ENCODE measurements at regions not wholly inside any gene's neighbourhood (a gene's known extent, or its start where the extent isn't known, plus 50 kb on each side); places are given as distances from the start of the nearest gene placed in this dataset.
"Not testable (repeated sequence)": the region's sequence is repeated elsewhere in the genome, so short reads cannot be mapped to it uniquely, and the experiment has no call there.

DNA sequence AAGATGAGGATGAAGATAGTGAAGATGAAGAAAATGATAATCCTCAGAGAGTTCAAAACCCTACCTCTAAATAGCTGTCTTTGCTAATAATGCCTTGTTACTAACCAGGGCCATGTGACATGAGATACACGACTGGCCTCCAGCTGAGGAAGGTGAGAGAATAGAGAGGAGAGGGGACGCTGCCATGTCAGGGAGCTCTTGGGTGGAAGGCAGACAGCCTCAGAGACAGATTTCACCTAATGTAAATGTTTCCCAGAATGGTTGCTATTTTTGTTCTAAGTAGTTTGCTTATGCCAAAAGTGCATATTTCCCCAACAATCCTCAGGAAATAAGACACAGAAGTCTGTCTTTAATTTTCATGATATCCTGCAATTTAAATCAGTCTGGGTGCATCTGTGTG lies 138.4 kb downstream of the ELOVL4 start:
- DNase-seq = peak; percentile 77

DNA sequence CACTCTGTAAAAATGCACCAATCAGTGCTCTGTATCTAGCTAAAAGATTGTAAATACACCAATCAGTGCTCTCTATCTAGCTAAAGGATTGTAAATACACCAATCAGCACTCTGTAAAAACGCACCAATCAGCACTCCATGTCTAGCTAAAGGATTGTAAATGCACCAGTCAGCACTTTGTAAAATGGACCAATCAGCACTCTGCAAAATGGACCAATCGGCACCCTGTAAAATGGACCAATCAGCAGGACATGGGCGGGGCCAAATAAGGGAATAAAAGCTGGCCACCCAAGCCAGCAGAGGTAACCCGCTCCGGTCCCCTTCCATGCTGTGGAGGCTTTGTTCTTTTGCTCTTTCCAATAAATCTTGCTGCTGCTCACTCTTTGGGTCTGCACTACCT lies 140.7 kb downstream of the ELOVL4 start:
- DNase-seq = not testable (repeated sequence)

DNA sequence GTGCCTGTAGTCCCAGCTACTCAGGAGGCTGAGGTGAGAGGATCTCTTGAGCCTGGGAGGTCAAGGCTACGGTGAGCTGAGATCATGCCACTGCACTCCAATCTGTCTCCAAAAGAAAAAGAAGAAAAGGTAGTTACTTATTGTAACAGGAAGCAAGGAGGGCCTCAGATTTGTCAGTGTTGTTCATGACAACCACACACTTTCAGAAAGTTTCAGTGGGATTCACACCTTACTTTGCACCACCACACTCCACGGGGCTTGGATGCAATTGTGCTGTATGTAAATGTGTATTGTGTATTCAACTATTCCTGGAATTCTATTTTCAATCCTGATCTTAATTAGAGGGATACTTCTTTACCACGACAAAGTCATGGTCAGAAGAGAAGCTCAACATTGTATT lies 142.6 kb downstream of the ELOVL4 start:
- DNase-seq = no peak

DNA sequence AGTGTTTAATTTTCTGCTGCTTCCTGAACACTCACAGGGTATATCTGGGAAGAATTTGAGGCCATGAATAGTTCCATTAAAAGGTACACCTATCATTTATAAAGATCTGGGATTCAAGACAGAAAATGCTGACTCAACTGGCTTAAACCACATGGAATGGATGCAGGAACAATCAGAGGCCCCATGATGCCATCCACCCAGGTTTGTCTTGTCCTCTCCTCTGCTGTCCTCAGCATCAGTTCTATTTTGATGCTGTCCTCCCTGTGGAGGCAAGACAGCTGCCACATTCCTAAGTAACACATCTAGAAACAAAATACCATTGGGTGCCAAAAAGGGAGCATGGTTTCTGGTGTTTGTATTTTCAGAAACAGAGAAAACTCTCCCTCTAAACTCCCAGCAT lies 143.4 kb downstream of the ELOVL4 start:
- DNase-seq = no peak

DNA sequence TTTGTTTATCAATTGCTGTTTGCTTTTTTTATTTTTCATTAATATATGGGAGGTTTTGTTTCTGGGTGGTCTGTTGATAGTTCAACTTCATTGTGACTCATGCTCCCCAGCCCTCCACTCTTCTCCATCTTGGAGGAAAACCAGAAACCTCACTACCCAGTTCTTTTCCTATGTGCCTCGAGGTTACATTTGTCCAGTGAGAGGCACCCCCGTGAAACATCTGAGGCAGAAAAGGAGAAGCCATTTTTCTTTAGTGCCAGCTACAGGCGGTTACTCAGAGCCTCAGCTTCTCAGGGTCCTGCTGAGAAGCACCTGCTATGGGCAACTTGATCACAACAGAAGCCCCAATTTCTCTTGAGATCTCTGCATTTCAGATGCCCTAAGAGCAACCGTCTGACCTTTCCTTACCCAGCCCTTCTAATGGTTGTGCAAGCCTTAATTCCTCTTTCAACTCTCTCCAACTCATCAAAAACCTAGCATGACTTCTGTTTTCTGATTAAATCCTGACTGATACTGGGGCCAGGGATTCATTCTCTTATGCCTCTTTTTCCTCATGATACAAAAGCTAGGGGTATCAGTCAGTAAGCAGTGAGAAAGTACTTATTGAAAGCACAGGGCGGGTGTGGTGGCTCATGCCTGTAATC lies 144.6 kb downstream of the ELOVL4 start:
- no peak for DNase-seq

DNA sequence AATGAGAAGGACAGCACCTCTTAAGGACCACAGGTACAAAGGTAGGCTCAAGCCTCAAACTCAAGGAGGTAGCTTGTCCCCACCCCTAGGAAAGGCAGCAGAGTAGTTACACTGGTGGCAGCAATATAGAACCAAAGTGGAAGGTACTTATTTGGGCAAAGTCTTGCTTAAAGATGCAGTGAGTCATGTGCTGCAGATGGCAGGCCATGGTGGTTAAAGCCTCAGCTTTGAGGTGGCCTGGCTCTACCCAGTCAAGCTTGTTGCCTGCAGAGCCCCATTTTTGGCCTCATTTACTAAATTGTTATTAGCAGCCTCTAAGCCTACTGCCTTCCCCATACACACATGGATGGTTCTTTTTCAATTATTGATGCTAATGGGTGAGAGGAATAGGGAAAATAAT lies 146.0 kb downstream of the ELOVL4 start:
- no peak for DNase-seq

DNA sequence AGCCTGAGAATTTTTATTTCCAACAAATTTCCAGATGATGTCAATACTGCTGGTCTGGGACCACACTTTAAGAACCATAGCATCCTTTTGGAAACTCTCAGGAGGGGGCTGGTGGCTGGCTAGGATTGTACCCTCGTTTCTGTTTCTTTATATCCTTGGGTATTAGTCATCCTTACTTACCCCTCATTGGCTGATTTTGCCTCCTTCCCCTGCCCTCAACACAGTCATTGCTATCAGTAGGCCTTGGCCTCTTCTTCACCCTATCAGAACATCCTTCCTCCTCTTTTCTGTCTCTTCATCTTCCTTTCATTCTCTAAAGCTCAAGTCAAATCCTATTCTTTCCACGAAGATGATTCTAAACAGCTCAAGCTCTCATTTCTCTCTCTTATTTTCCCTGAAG lies 148.5 kb downstream of the ELOVL4 start:
- no peak for DNase-seq

DNA sequence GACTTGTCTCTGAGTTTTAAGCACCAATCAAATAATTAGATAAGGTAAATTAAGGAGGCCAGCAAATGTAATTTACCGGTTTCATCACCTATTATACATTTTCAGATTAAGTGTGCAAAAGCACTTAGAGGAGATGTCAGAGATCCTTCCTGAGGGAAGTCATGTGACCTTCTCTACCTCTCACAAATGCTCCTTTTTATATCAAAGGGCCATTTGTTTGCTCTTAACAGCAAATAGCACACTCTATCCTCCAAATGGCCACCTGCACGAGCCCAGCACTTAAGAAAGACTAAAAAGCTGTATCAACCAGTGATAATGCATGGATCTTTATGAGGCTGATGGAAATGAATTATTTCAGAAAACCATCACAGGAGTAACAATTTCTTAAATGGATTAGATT lies 149.4 kb downstream of the ELOVL4 start:
- DNase-seq = peak; percentile 81

DNA sequence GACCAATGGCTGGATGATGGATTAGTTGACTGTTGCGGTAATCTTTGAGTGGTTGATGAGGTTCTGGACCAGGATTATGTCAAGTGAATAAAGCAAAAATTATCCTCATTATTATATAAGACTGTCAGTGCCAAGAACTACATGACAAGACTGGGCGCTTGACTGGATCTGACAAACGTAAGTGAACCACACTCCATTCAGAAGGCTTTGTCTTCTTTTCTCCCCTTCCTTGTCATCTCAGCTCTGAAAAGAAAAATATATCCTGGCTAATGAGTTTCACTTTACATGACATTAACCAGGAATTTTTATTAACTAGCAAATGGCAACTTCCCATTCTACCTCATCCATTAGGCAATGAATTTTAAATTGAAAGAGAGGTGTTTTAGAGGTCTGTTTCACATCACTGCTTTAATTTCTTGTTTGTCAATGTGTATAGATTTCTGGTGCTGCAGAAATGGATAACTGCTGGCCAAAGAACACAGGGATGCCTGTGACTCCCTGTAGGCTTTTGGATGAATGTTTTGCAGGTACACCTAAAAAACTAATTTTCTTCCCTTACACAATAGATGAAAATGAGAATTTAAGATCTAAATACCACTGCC lies 150.1 kb downstream of the ELOVL4 start:
- DNase-seq = peak; percentile 44

DNA sequence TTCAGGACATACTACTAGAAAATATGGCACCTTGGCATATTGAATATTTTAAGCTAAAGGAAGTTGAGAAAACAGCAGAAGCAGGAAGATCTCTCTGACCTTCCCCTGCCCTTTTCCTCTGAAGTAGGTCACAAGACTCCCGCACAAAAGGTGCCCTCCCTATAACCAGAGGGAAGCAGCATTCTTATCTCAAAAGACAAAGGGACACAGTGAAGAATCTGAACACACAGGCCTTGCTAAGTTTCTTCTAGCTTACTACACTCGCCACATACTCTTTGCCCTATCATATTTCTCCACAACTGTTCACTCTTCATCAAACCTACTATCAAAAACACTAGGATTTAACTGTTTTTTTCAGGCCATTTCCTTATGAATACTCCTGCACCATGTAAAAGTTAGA lies 151.2 kb downstream of the ELOVL4 start:
- no peak for DNase-seq

DNA sequence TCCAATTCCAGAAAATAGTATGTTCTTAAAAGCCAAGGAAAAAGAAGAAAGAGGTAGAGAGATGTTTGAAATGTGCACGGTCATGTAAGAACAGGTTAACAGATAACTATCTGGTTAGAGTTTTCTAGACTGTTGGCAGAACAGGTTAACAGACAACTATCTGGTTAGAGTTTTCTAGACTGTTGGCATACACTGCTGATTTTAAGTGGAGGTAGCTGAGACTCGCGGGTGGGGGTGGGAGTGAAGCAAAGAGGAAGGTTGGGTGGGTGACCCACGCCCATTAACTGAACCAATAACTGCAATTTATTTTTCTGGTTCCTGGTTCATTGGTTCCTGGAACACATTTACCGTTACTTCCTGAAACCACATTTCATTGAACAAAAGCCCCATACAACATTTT lies 157.5 kb downstream of the ELOVL4 start:
- no peak for DNase-seq

DNA sequence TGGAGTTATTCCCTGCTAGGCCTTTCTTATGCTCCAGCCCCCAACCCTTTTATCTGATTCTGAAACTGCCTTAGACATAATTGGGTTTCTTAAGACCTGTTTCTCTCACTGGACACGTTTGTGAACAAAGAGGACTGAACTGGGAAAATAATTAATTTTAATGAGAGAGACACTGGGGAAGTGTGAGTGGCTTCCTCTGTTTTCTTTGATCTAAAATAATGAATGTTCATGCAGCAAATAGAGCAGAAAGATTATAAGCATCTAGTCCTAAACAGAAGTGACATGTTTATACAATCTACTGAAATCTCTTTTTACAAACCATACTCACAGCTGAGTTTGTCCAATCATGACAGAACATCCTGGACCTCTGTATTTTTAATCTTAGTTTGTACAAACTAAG lies 157.6 kb downstream of the SH3BGRL2 start:
- DNase-seq = no peak

DNA sequence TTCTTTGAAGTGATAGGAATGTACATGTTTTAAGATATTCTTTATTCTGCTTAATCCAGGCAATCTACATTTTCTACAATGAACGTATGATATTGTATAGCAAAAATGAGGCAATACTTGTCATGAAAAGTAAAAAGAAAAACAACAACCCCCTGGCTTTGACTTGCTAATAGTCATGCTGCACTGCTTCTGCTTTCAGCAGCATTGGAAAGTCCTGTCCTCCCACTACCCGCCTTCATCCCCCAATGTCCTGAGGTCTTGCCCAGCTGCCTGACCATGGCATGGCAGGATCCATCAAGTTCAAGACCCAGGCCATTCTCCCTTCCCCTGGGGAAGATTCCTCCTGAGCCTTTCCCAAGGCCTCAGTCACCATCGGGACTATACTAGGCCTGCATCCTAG lies 156.5 kb downstream of the SH3BGRL2 start:
- no peak for DNase-seq

DNA sequence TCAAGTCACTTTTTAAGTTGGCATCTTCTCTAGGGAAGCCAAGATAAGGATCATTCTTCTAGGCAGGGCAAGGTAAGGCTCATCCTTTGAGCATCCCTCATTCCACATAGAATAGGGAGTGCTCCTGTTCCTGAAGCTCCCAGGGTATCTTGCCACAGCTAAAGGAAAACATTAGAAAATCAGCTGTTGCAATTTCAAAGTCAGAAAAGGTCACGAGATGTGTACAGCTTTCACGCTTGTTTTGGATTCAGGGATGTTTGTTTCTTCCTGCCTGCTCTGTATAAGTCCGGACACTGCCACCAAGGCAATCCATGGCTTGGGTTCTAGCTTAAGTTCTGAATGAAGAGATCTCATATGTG lies 153.2 kb downstream of the SH3BGRL2 start:
- DNase-seq = no peak

DNA sequence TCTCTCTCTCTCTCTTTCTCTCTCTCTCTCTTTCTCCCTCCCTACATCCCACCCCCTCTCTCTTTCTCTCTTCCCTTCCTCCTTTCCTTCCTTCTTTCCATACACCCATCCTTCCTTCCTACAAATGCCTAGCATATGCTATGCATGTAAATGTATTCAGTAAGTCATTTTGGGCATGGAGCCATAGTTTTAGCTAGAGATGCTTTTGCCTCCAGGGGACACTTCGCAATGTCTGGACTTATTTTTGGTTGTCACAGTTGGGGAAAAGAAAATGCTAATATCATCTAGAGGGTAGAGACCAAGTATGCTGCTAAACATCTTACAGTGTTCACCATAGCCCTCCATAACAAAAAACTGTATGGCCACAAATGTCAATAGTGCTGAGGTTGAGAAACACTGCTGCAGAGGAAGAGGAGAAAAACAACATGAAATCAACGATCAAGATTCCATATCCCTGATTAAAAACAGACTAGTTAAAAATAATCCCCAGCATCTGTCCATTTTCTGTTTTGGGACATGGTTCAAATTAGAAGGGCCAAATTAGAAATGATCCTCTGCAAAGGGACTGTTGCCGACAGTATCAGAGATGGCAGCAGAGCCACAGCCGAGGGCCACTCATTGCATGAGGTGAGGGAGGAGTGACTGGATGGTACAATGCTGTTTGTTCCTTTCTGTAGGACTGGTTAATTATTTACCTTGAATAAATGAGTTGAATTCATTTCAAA lies 152.7 kb downstream of the SH3BGRL2 start:
- no peak for DNase-seq

DNA sequence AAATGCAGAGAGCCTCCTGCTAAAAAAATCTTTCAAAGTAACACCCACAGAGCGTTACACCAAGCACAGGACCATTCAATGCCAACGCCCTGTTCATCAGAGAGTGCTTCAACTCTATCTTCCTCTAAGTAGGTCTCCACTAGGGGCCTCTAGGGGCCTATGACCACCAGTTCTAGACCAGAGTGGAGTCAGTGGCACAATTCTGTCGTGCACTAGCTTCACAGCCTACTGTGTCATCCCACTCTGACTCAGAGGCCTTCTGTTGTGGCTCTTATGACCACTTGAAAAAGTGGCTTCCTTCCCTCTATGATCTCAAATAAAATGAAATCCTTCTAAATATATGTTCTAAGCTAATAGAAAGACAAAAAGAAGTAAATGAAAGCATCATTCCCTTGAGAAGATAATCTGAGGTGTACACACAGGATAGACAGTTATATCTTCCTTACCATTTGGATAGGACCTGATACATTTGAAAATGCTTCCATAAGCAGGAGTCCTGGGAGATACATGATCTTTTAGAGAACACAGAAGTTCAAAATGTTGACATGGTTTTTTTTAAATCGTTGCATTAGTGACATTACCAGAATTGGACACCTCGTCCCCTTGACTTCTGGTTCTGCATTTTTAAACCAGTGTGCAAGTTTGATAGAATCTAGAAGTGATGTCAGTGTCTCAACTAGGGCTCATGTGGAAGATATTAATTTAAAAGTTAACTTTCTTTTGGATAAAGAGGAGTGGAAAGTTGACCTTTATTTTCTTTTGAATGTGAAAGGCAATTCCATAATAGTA lies 151.9 kb downstream of the SH3BGRL2 start:
- DNase-seq = no peak

DNA sequence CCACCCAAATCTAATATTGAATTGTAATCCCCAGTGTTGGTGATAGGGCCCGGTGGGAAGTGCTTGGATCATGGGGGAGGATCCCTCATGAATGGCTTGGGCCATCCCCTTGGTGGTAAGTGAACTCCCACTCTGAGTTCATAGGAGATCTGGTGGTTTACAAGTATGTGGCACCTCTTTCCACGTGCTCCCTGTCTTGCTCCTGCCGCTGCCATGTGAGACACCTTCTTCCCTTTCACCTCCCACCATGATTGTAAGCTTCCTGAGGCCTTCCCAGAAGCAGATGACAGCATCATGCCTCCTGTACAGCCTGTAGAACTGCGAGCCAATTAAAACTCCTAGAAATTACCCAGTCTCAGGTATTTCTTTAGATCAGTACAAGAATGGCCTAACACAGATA lies 150.8 kb downstream of the SH3BGRL2 start:
- no peak for DNase-seq

DNA sequence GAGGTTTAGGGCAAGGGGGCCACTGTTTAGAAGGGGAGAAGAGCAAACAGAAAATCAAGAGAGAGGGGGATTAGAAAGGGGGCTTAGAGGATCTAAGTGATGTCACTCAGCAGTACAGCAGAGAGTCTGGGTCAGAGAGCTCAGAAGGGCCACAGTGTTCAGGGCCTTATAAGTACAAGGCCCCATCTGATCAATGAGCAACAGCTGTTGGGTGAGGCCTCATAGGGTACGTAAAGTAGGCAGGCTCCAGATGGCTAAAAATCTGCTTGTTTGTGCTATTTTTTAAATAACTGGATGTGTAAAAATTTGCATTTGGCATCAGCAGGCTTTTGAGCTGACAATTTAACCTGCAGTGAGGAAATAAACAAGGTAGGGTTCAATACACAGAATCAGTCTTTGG lies 149.8 kb downstream of the SH3BGRL2 start:
- no peak for DNase-seq

DNA sequence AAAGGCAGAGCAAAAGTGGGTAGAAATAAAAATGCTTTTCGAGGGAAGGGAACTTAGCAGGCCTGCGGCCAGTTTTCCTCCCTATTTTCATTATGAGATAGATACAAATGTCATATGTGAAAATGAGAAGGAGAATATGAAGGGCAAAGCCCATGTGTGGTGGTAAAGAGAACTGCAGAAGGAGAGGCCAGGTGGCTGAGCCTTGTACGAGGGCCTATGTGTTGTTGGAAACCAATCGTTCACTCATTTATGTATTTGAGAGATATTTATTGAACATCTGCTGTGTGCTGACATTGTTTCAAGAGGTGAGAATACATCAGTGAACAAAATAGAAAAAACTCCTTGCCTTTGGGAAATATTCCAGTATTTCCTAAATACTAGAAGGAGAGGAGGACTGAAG lies 147.7 kb downstream of the SH3BGRL2 start:
- no peak for DNase-seq

DNA sequence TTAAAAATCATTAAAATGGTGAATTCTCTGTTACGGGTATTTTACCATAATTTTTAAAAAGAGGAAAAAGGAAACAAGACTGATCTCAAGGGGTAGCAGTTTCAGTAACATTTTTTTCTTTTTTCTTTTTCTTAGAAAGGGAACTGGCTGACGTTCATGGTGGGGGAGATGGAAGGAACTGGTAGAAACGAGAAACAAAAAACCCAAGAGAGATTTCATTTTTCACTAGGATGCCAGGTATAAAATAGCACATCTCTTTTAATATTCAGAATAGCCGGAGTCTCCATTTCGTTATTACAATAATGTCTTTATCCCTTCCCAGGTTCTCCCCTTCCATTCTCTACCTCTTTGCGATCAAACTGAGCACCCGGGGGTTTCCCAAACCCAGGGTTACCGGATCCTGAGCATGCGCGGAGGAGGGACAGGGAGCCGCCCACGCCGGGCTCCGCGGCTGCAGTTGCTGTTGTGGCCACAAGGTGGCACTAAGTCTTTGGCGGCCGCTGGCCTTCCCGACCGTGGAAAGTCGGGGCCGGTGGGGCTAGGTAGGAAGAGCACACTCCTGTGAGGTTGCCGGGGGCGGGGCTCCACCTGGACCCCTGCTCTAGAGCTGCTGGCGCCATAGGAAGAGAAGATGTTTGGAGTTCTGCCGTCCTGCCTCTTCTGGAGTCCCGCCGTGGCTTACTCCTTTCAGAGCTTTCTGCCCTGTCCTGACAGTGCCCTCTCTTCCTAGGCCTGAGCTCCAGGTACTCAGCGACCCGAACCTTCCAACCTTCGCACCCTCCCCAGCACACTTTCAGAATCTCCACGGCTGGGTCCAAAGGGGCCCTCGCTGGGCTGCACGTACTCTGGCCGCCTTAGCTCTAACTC lies 146.8 kb downstream of the SH3BGRL2 start:
- peak; percentile 8 for DNase-seq

DNA sequence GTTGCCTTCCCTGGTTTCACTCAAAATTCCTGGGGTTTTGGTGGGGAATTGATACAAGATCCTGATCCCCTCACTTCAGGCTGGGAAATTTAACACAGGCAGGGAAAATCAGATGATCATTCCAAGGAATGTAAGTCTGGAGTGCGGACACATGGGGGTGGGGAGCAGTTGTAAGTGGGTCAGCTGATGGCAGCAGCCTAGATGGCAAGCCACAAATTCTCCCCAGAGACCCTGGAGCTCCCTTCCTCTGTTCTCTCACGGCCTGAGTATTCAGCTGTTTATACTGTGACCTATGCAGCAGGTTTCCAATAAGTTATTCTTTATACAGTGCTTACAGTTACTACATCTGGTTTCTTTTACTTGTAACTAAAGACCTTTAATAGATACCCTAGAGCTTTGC lies 144.9 kb downstream of the SH3BGRL2 start:
- no peak for DNase-seq

DNA sequence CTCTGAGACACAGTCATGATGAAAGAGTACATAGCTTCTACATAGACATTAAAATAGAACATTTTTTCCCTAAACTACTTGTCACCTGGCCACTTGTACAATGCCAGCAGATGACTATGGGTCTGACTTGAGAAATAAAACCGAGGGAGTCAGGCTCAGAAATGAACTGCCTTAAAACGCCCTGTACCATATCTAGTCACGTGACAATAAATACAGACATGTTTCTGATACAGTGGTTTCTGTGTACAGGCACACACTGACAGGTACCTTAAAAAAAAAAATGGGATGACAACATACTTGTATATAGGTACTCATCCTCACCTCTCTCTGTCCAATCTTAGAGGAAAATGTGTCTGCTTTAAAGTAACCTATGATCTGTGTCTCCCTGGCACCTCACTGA lies 144.1 kb downstream of the SH3BGRL2 start:
- DNase-seq = no peak

DNA sequence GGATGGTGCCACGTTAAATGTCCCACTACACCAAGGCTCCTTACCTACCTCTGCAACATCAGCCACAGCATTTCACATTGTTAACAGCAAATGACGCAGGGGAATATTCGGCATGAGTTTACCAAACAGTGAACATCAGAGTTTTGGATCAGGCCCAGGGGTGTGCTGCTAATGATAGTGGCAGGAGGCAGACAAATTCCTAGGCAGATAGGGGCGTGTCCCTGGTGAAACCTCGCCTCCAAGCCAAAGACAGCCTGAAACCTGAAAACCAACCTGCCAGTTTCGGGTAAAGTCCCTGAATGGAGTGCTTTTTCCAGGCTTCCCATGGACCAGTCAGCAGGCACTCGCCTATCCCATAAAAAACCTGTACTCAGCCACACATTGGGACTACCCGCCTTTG lies 133.6 kb downstream of the SH3BGRL2 start:
- DNase-seq = no peak
